Fibroblast of the aortic adventitia (primary cell): ENCODE measurements at regions not wholly inside any gene's neighbourhood (a gene's known extent, or its start where the extent isn't known, plus 50 kb on each side); places are given as distances from the start of the nearest gene placed in this dataset.

Source experiments
- DNase-seq: peaks from one replicate; pipeline ENCODE4 v3.0.0-alpha.2; 2010; ENCODE audit warnings: low read depth
- H3K4me3 ChIP-seq: 2 replicates; pipeline ENCODE4 v1.5.1; 2011; ENCODE audit warnings: low read depth, mild to moderate bottlenecking, control low read depth, low read length, moderate library complexity
- TF ChIP-seq, protein P1 (sequence below): IDR thresholded peaks from 2 replicates; pipeline ENCODE4 v1.5.1; 2011; ENCODE audit warnings: mild to moderate bottlenecking, low read length, control low read depth, inconsistent platforms; ENCODE audit not compliant: insufficient read depth

DNA sequence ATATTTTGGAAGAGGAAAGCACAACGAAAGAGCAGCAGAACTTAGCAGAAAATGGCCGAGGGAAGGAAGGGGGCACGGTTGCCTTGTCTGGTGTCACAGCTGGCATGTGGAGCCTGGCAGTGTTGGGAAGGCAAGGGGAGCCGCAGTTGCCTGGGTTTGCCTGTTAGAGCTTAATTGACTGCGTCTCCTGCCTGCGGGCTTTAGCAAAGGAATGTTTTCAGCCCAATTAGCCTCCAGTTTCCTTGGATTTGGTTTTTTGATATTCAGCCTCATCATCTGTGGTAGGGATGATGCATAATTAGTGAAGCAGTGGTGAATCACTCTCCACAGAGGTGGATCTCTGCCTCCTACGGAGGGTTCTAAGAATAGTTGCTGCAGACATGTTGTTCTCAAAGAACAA, 832.6 kb downstream of the QKI start:
- no peak for DNase-seq
- H3K4me3 ChIP-seq, result no peak overlapping the region
- TF ChIP-seq, protein P1, sequence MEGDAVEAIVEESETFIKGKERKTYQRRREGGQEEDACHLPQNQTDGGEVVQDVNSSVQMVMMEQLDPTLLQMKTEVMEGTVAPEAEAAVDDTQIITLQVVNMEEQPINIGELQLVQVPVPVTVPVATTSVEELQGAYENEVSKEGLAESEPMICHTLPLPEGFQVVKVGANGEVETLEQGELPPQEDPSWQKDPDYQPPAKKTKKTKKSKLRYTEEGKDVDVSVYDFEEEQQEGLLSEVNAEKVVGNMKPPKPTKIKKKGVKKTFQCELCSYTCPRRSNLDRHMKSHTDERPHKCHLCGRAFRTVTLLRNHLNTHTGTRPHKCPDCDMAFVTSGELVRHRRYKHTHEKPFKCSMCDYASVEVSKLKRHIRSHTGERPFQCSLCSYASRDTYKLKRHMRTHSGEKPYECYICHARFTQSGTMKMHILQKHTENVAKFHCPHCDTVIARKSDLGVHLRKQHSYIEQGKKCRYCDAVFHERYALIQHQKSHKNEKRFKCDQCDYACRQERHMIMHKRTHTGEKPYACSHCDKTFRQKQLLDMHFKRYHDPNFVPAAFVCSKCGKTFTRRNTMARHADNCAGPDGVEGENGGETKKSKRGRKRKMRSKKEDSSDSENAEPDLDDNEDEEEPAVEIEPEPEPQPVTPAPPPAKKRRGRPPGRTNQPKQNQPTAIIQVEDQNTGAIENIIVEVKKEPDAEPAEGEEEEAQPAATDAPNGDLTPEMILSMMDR, result no peak

DNA sequence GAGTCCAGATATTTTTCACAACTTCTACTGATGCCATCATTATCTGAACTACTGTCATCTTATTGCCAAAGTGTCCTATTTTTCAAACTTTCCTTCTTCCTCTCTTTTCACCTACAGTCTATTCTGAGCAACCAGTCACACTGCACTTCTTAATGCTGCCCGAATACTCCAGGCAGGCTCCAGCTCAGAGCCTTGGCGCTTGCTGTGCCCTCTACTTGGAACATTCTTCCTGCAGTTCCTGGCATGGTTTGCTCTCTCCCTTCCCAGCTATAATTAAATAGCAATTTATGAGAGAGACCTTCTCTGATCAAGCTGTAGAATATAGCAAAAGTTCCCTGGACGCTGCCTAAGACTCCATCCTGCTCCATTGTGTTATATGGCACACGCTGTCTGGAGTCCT, 831.6 kb downstream of the QKI start:
- DNase-seq, result no peak
- H3K4me3 ChIP-seq, result no peak overlapping the region
- TF ChIP-seq, protein P1, result no peak

DNA sequence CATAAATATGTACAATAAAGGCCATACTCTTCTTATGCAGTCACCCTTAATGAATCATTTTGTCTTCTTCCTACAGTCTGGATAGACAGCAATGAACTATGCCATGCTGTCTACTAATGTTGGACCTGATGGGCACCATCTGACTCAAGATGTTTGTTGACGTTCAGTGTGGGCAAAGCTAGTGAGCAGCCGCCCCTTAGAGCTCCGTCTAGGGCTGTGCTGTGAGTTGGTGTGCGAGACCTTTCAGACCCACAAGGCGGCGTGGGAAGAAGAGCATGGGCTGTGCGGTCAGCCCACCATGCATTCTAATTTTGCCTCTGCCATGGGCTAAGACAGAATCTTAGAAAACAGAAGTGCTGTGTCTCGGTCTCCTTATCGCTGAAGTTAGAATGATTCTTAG, 829.4 kb downstream of the QKI start:
- no peak overlapping the region for H3K4me3 ChIP-seq
- TF ChIP-seq, protein P1, result no peak
- no peak for DNase-seq

DNA sequence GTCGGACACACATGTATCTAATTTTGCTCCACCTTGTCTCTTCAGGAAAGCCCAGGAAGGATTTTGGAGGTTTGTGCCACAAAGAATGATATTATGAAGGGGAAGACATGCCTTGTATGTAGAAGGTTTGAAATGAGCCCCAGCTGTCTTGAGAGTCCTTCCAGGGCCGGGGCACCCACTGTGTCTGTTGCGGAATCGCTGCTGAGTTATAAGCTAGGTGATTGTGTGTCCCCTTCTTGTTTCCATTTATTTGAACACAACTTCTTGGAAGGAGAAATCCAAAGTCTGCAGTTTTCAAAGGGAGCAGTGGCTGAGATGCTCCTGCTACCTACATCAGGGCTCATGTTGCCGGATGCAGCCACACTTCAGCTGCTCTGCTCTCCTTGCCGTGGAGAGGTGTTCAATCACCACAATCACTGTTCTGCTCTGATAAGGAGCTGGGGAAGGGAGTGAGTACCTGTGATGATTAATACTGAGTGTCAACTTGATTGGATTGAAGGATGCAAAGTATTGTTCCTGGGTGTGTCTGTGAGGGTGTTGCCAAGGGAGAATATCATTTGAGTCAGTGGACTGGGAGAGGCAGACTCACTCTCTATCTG, 828.6 kb downstream of the QKI start:
- TF ChIP-seq, protein P1, result no peak
- no peak overlapping the region for H3K4me3 ChIP-seq
- no peak for DNase-seq

DNA sequence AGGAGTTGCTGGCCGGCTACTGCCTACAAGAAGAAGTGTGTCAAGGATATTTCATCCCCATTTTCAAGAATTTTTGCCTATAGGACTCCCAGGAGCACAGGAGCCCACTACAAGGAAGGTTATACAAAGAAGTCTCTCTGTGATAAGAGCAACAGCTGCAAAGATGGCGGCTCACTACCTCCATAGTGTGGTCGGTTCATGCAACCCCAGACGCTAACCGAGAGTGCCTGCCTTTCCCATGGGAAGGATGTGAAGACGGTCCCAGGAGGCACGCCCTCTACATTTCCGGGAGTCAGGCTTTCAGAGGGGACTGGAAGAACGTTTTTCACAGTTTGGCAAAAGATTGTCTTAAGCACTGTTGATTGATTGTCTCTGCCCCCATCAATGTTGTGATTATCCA, 816.3 kb downstream of the QKI start:
- no peak overlapping the region for H3K4me3 ChIP-seq
- TF ChIP-seq, protein P1, result no peak
- no peak for DNase-seq

DNA sequence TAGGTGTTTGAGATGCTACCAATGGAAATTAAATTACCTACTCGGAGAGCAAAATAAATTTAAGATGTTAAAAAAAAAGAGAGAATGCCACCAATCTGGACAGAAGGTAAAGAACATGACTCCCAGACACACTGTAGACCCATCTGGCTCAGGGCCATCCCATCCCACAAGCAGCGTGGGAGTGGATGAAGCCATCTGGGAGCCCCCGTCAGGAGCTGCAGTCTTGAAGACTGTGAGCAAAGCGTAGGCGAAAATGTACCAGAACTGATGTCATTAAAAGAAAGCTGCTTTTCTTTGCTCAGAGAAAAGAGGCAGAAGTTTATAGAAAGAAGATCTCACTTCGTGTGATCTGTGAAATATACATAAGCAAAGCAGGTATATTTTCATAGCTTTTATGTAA, 815.7 kb downstream of the QKI start:
- H3K4me3 ChIP-seq, result no peak overlapping the region
- DNase-seq, result no peak
- TF ChIP-seq, protein P1, result no peak

DNA sequence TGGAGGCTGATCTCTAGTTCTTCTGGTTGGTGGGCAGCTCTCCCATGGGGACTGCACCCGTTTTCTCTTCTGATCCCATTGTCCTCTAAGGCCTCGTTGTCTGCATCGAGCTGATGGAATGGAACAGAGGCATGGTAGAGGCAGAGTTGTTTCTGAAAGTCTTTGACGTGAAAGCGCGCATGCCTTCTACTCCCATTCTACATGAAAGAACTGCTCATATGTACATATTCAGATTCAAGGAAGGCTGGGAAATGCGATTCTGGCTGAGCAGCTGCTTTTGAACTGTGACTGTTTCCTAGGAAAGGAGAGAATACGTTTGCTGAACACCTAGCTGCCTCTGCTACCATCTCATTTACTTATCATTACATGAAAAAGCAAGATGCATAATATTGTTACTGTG, 815.2 kb downstream of the QKI start:
- no peak overlapping the region for H3K4me3 ChIP-seq
- DNase-seq, result no peak
- TF ChIP-seq, protein P1, result no peak
